ENCODE measurements at regions not wholly inside any gene's neighbourhood (a gene's known extent, or its start where the extent isn't known, plus 50 kb on each side); places are given as distances from the start of the nearest gene placed in this dataset.

DNA sequence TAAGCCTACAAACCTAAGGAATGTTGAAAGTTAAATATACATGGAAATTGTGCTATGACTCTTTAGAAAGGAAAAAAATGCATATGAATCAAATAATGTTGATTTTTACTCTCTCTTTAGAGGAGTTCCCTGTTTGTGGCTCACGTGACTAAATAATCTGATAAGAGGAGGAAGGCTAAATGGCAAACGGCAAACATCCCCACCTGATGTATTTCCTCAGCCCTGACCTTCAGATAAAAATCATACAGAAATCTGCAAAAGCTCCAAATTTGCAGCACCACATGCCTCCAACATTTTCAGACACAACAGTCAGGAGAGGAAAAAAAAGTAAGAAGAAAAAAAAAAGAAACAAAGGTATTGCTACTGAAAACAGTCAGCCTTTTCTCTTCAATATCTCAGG lies 423.0 kb upstream of the PSMD7 start:
- no peak for TF ChIP-seq TCF12 (IDR thresholded peaks at IDR 0.05)
- no peak for TF ChIP-seq EZH2phosphoT487 (IDR thresholded peaks at IDR 0.05; ENCODE audit: borderline replicate concordance, low read depth)
- TF ChIP-seq GATA2 (CRISPR knock-in tag; IDR thresholded peaks at IDR 0.05), result peak; percentile 65; the same call in 1 of the 2 replicates
- Histone ChIP-seq H3K79me2 (ENCODE audit: insufficient read depth) (no peaks in the 10 kb centered on the region), H3K9me2 (no peaks in the 10 kb centered on the region), H3K4me1 (ENCODE audit: control insufficient read depth in 1 of 2, insufficient read depth in 2 of 2, low read depth in 1 of 2, low read length in 1 of 2) (peaks cover 0 to 3% of the 10 kb centered on the region in 2 experiments; a peak in 2 of 4 replicates), H2AFZ (ENCODE audit: low read depth) (no peak overlapping the region), H3K9ac (no peak overlapping the region), H3K9me3 (no peaks in the 10 kb centered on the region), H3K27me3 (ENCODE audit: insufficient read depth) (no peaks in the 10 kb centered on the region), H4K20me1 (ENCODE audit: insufficient read depth) (no peaks in the 10 kb centered on the region), H3K27ac (ENCODE audit: low read depth in 2 of 2, low read length in 1 of 2) (no peak overlapping the region), H3K36me3 (replicated peaks in 1 of 2; ENCODE audit: control insufficient read depth in 1 of 2, insufficient read depth in 2 of 2, low read length in 1 of 2) (no peaks in the 10 kb centered on the region), H3F3A (replicated peaks; ENCODE audit: insufficient read depth) (no peaks in the 10 kb centered on the region), H3K4me3 (ENCODE audit: low read depth in 2 of 2, low read length in 1 of 2) (no peak overlapping the region), H3K4me2 (no peak overlapping the region)
- POLR2A ChIA-PET, result no interaction called here
- CTCF ChIA-PET, result interaction anchor here (1.5 to 2.5 kb wide), 2 partner anchors 129 to 304 kb away, joined by 4 to 10 read pairs; no protein-coding TSS in a partner anchor
- 20% methylated on average over 2 of the region's 2 CpGs for WGBS (ENCODE audit: low lambda C conversion rate)
- DNase-seq, result no peak

DNA sequence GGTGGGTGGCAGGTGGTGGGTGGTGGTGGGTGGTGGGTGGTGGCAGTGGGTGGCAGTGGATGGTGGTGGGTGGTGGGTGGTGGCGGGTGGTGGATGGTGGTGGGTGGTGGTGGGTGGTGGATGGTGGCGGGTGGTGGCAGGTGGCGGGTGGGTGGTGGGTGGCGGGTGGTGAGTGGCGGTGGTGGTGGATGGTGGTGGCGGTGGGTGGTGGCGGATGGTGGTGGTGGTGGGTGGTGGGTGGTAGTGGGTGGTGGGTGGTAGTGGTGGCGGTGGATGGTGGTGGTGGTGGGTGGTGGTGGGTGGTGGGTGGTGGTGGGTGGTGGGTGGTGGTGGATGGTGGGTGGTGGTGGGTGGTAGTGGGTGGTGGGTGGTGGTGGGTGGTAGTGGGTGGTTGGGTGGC lies 423.8 kb upstream of the PSMD7 start:
- no peaks in the 10 kb centered on the region for H3K9me3 ChIP-seq
- no peak overlapping the region for H3K4me3 ChIP-seq (ENCODE audit: low read depth in 2 of 2, low read length in 1 of 2)
- H3K36me3 ChIP-seq (replicated peaks in 1 of 2; ENCODE audit: control insufficient read depth in 1 of 2, insufficient read depth in 2 of 2, low read length in 1 of 2), result no peaks in the 10 kb centered on the region
- no peaks in the 10 kb centered on the region for H3K27me3 ChIP-seq (ENCODE audit: insufficient read depth)
- no peaks in the 10 kb centered on the region for H3K9me2 ChIP-seq
- H3F3A ChIP-seq (replicated peaks; ENCODE audit: insufficient read depth), result no peaks in the 10 kb centered on the region
- H3K27ac ChIP-seq (ENCODE audit: low read depth in 2 of 2, low read length in 1 of 2), result no peak overlapping the region
- ChIA-PET CTCF (interaction anchor here (1.0 to 2.5 kb wide), 3 partner anchors 41 to 159 kb away, joined by 4 to 10 read pairs (median 4); no protein-coding TSS in a partner anchor), POLR2A (interaction anchor here (0.5 kb wide), 1 partner anchor 21 kb away, joined by 3 read pairs; no protein-coding TSS in a partner anchor)
- H4K20me1 ChIP-seq (ENCODE audit: insufficient read depth), result no peaks in the 10 kb centered on the region
- 88% methylated on average over 8 of the region's 8 CpGs for WGBS (ENCODE audit: low lambda C conversion rate)
- peaks cover 0 to 3% of the 10 kb centered on the region in 2 experiments; a peak in 2 of 4 replicates for H3K4me1 ChIP-seq (ENCODE audit: control insufficient read depth in 1 of 2, insufficient read depth in 2 of 2, low read depth in 1 of 2, low read length in 1 of 2)
- no peak overlapping the region for H3K9ac ChIP-seq
- no peak overlapping the region for H2AFZ ChIP-seq (ENCODE audit: low read depth)
- no peak for DNase-seq
- no peak overlapping the region for H3K4me2 ChIP-seq
- TF ChIP-seq SMC3 (IDR thresholded peaks at IDR 0.05; ENCODE audit: low read depth, low read length) (no peak), RAD21 (IDR thresholded peaks at IDR 0.05; ENCODE audit: low read length) (no peak), JUND (IDR thresholded peaks at IDR 0.05) (no peak), FOXM1 (IDR thresholded peaks at IDR 0.05; ENCODE audit: low read depth) (no peak), TEAD4 (IDR thresholded peaks at IDR 0.05; ENCODE audit: borderline replicate concordance, insufficient read depth) (no peak), ELF1 (IDR thresholded peaks at IDR 0.05) (no peak), FOXJ3 (CRISPR knock-in tag; IDR thresholded peaks at IDR 0.05) (no peak), SIN3A (IDR thresholded peaks at IDR 0.05; ENCODE audit: borderline replicate concordance, low read depth, low read length) (no peak), FOSL2 (IDR thresholded peaks at IDR 0.05; ENCODE audit: borderline replicate concordance, low read depth) (no peak), RCOR1 (IDR thresholded peaks at IDR 0.05; ENCODE audit: low read length) (no peak), TAF1 (IDR thresholded peaks at IDR 0.05; ENCODE audit: borderline replicate concordance, low read depth, low read length) (no peak), CTCF (IDR thresholded peaks at IDR 0.05) (no peak), RFX5 (IDR thresholded peaks at IDR 0.05; ENCODE audit: low read length) (no peak)
- TF ChIP-seq, protein P1, sequence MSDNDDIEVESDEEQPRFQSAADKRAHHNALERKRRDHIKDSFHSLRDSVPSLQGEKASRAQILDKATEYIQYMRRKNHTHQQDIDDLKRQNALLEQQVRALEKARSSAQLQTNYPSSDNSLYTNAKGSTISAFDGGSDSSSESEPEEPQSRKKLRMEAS (IDR thresholded peaks at IDR 0.05; ENCODE audit: low read depth), result no peak
- TF ChIP-seq, protein P2, sequence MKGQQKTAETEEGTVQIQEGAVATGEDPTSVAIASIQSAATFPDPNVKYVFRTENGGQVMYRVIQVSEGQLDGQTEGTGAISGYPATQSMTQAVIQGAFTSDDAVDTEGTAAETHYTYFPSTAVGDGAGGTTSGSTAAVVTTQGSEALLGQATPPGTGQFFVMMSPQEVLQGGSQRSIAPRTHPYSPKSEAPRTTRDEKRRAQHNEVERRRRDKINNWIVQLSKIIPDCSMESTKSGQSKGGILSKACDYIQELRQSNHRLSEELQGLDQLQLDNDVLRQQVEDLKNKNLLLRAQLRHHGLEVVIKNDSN (IDR thresholded peaks at IDR 0.05; ENCODE audit: borderline replicate concordance, low read depth), result no peak
- no peaks in the 10 kb centered on the region for H3K79me2 ChIP-seq (ENCODE audit: insufficient read depth)

Data from SK-N-SH (cell line).